GM12874 (cell line): ENCODE measurements at regions not wholly inside any gene's neighbourhood (a gene's known extent, or its start where the extent isn't known, plus 50 kb on each side); places are given as distances from the start of the nearest gene placed in this dataset.

Source experiments
- TF ChIP-seq, protein P1 (sequence below): IDR thresholded peaks from 2 replicates; pipeline ENCODE4 v1.5.1; 2011; ENCODE audit warnings: low read depth, mild to moderate bottlenecking, control low read depth, low read length, moderate library complexity; ENCODE audit not compliant: insufficient read depth

DNA sequence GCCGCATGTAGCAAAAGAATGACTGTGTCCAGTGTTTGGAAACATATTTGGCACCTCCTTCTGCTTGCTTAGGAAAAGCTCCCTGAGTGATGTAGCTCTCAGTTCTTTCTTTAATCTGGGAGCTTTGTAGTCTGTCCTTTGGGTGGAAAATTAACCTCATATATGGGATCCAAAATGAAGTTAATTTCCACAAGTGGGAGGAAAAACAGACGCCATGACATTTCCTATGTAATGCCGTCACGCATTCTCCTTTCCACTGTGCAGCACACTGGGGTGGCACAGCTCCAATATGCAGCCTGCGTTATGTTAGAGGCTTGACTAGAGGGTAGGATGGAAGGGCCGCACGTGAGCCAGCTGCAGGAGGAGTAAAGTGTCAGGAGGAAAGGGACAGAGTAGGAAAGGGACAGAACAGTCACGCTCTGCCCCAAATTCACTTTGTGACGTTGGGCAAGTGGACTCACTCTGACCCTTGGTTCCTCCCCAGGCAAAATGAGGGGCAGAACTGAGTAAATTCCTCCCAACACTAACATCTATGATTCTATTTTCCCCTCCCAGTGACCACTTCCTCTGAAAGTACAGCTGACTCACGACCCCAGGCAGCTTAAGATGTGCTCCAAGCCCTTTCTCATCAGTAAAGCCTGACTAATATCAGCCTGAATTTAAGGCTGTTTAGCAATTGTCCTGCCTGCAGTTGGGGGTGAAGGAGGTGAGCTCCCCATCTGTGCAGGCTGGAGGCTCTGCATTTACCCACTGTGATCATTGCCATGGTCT lies 176.5 kb upstream of the PFN2 start:
- TF ChIP-seq, protein P1, sequence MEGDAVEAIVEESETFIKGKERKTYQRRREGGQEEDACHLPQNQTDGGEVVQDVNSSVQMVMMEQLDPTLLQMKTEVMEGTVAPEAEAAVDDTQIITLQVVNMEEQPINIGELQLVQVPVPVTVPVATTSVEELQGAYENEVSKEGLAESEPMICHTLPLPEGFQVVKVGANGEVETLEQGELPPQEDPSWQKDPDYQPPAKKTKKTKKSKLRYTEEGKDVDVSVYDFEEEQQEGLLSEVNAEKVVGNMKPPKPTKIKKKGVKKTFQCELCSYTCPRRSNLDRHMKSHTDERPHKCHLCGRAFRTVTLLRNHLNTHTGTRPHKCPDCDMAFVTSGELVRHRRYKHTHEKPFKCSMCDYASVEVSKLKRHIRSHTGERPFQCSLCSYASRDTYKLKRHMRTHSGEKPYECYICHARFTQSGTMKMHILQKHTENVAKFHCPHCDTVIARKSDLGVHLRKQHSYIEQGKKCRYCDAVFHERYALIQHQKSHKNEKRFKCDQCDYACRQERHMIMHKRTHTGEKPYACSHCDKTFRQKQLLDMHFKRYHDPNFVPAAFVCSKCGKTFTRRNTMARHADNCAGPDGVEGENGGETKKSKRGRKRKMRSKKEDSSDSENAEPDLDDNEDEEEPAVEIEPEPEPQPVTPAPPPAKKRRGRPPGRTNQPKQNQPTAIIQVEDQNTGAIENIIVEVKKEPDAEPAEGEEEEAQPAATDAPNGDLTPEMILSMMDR: no peak

DNA sequence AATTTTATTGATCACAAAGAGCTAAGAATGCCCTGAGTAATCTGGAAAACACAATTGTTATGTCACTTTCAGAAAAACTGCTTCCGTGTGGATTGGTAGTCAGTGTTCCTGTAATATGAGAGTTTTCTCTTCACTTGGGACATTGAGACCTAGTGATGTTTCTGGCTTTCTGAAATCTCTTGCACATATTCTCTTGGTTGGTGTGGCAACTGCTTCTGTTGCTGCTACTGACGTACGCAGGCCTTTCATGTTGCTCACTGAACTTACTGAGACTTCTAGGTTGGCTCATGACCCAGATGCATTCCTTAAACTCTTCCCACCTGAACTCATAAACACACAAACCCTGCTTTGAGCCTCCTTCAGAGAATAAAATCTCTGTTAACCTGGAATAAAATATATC lies 175.0 kb upstream of the PFN2 start:
- TF ChIP-seq, protein P1: no peak

DNA sequence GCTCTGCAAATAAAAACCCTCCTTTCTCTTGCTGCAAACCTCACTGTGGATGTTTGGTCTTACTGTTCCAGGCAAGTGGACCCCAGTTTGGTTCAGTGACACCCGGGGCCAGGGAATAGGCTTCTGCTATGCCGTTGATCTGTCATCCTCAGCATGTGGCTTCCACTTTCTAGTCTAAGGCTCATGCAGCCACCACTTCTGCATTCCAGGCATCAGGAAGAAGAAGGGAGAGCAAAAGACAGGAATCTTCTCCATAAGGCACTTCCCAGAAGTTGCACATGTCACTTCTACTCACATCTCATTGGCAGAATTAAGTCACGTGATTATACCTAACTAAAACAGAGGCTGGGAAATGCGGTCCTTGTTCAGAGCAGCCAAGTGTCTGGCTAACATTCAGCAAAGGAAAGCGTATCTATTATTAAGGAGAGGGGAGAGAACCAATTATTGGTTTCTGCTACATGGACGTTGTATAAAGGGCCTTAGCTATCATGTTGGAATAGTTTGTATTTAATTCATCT lies 173.6 kb upstream of the PFN2 start:
- TF ChIP-seq, protein P1: no peak

DNA sequence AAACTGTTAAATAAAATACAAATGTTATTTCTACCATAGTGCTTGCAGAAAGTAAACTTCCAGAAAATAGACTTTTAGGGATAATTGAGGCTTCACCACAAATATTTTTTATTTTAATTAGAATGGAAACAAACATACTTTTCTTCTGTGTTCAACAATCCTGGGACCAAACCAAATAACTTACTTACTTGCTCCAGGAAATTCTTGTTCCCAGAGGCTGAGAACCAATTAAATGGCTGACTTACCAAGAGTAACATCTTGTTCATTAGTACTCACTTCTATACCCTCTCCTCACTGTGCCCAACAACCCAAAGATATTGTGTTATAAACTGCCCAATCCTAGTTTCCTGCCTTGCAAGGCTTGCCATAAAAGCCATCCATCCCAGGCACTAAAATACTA lies 172.2 kb upstream of the PFN2 start:
- TF ChIP-seq, protein P1: no peak

DNA sequence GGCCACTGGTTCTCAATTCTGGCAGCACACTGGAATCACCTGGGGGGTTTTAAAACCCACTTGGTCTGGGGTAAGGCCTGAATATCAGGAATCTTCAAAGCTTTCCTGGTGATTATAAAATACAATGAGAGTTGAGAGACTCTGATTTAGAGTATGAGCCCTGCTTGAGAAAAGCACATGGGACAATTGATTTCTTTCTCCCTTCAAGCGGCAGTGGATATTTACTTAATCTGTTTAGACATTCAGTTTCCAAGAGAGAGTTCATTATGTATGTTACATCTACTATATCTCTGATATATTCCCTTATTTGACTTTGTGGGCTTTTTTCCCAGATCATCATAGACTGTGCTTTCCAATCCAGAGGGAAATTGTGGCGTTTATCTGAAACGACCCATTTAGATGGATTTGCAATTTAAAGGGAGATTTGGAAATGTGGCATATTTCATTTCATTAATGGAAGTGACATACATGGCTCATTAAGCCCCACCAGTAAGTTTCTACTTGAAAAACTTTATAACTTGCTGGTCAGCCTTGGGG lies 171.2 kb upstream of the PFN2 start:
- TF ChIP-seq, protein P1: no peak

DNA sequence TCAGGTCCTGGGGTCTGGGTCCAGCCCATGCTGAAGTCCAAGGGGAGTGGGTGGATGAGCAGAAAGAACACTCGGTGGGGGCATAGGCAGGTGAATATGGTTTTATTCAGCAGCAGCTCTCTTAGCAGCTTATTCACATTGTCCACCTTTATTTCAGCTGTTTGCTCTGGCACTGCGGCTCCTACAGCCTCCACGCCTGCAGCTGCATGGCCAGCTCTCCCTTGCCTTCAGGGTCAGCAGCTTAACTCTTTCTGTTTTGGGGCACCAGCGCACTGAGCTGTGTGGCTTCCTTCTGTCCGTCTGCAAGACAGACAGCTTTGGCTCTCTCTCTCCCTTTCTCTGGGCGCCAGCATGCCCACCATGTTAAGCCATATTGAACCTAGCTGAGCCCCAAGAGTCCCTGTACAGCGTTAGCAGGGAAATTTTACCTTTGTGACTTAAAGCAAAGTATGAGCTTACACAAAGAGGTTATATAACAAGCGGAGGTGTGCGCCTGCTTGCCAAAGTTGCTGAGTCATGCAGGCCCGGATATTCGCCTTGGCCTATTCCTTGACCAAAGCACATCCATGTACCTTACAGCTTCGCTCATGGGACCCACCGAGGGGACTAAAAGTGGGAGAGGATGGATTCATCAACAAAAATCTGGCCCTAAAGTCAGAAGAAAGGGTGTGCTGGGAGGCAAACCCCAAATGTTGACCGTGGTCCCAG lies 170.1 kb upstream of the PFN2 start:
- TF ChIP-seq, protein P1: no peak

- TF ChIP-seq, protein P1: no peak
Measured at GRCh38 chr3:150138824-150139223, 168.1 kb upstream of the PFN2 start.
